Right lobe of liver (tissue), 6 donors: ENCODE measurements at regions not wholly inside any gene's neighbourhood (a gene's known extent, or its start where the extent isn't known, plus 50 kb on each side); places are given as distances from the start of the nearest gene placed in this dataset.

Source experiments
- ATAC-seq, 4 donors: fragments of 200-7000 bp; cut with Tn5 transposase; one replicate each; pipeline ENCODE4 v1.9.1; 2020; ENCODE audit warnings: mild to moderate bottlenecking in 4 of 4, moderate library complexity in 4 of 4
- DNase-seq, 3 donors: peaks; one replicate each; pipeline ENCODE4 v3.0.0-alpha.2; 2020
- H3K27ac ChIP-seq, 3 donors: fragments of 200-600 bp; one replicate each; pipeline ENCODE4 v1.8.0; 2022
- H3K27me3 ChIP-seq, 2 donors: fragments of 200-600 bp; one replicate each; pipeline ENCODE4 v1.8.0; 2022
- H3K36me3 ChIP-seq, 4 donors: fragments of 200-600 bp; sonication (generic) in 1 of 4; one replicate each; pipeline versions ENCODE4 v1.5.1 to v1.8.0; 2017 to 2022; ENCODE audit warnings: control low read depth in 1 of 4
- H3K4me1 ChIP-seq, 4 donors: fragments of 200-600 bp; sonication (generic) in 1 of 4; one replicate each; pipeline versions ENCODE4 v1.5.1 to v1.8.0; 2017 to 2022; ENCODE audit warnings: control low read depth in 1 of 4
- H3K4me3 ChIP-seq, 3 donors: fragments of 200-600 bp; one replicate each; pipeline ENCODE4 v1.8.0; 2022
- H3K9me3 ChIP-seq, 4 donors: fragments of 200-600 bp; sonication (generic) in 1 of 4; one replicate each; pipeline versions ENCODE4 v1.5.1 to v1.8.0; 2017 to 2022; ENCODE audit warnings: control low read depth in 1 of 4
- POLR2A ChIP-seq: fragments of 450-650 bp; IDR thresholded peaks from one replicate; pipeline ENCODE4 v1.6.1; 2017; ENCODE audit warnings: antibody characterized with exemption, mild to moderate bottlenecking
- WGBS: methylation state at CpG from one replicate; pipeline ENCODE4 v1.1.6; 2018; ENCODE audit warnings: low coverage, low lambda C conversion rate; ENCODE audit not compliant: insufficient coverage; ENCODE audit errors: missing lambda C conversion rate; 5-methylcytosine and 5-hydroxymethylcytosine counted together
- intact Hi-C, 2 donors: fragments of 100-400 bp; cut with DNase I; formaldehyde crosslinking; loops; one replicate each; pipeline versions ENCODE4 v1.11.2 to v1.14.1; 2022
- TF ChIP-seq, protein P1 (sequence below), 4 donors: fragments of 200-600 bp in 3 of 4; fragments of 450-650 bp in 1 of 4; IDR thresholded peaks; one replicate each; pipeline versions ENCODE4 v1.5.1 to v1.8.0; 2016 to 2022; ENCODE audit warnings: antibody characterized with exemption in 4 of 4, mild to moderate bottlenecking in 2 of 4
- donor health status: DM: no; HTN: yes; CAD: no.
- donor health status: DM: no; HTN: no; CAD: no.
- donor health status: DM: no; HTN: no; CAD: no.
- donor health status: DM: no; HTN: yes; CAD: no.
- donor health status: DM: no; HTN: yes; CAD: no.

DNA sequence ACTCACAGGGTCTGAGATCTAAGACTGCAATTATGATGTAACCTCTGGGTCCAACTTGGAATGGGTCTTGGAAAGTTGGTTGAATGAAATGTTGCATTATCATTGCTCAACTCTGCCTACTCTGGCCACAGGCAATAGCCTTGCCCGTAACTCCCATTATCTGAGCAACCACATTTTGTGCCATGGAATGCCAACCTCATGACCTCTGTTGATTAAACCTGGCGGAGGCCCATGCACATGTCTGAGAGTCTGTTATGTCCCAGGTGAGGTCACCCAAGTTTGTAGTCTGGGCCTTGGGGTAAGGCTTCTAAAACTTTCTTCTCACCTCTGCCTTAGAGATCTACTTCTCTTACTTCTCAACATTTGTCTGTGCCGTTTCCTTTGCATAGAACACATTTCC lies 140.9 kb downstream of the TBX5 start:
- no peaks in the 10 kb centered on the region for H3K4me1 ChIP-seq
- no peak overlapping the region for H3K4me3 ChIP-seq
- H3K36me3 ChIP-seq: no peaks in the 10 kb centered on the region
- H3K27me3 ChIP-seq: no peaks in the 10 kb centered on the region
- WGBS: 37% methylated on average over 2 of the region's 3 CpGs
- no peak for TF ChIP-seq POLR2A
- TF ChIP-seq, protein P1, sequence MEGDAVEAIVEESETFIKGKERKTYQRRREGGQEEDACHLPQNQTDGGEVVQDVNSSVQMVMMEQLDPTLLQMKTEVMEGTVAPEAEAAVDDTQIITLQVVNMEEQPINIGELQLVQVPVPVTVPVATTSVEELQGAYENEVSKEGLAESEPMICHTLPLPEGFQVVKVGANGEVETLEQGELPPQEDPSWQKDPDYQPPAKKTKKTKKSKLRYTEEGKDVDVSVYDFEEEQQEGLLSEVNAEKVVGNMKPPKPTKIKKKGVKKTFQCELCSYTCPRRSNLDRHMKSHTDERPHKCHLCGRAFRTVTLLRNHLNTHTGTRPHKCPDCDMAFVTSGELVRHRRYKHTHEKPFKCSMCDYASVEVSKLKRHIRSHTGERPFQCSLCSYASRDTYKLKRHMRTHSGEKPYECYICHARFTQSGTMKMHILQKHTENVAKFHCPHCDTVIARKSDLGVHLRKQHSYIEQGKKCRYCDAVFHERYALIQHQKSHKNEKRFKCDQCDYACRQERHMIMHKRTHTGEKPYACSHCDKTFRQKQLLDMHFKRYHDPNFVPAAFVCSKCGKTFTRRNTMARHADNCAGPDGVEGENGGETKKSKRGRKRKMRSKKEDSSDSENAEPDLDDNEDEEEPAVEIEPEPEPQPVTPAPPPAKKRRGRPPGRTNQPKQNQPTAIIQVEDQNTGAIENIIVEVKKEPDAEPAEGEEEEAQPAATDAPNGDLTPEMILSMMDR (IDR thresholded peaks at IDR 0.05): no peak
- intact Hi-C loops: no loop called here
- DNase-seq (peak in 2 of 3 donors; percentile 56 to 76), ATAC-seq (peak in 3 of 4 donors; percentile 41 to 91 (median 58))
- no peak overlapping the region for H3K27ac ChIP-seq
- H3K9me3 ChIP-seq: no peaks in the 10 kb centered on the region

DNA sequence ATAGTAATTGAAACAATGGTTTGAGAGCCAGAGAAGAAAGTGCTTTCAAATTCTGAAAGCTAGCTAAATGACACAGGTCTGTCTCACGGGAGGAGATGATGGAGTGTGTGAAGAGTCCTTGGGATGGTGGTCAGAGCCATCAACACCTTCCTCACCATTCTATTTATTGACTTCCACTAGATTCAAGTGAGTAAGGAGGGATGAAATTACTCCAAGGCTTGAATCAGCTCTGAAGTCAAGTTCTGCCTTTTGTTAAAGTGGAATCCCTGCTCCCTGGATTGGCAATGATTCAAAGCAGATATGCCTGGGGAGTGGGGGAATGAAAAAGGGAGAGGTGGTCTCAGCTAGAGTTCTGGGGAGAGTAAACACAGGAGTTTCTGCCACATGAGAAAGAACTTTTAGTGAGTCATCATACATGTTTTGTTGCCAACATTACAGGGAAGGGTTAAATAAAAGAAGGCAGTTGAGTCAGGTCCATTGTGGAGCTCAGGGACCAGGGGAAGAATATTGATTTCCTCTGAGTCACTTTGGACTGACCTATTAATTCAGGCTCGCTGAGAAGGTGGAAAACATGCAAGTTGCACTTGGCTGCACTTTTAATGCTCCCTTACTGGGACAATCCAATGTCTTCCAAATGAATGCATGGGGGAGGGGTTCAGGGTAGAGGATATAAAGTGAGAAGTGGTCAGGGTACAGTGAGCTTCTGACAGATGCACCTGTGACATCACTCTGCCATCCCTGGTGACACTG lies 142.7 kb downstream of the TBX5 start:
- H3K9me3 ChIP-seq: no peaks in the 10 kb centered on the region
- no peaks in the 10 kb centered on the region for H3K36me3 ChIP-seq
- TF ChIP-seq POLR2A: no peak
- TF ChIP-seq, protein P1 (IDR thresholded peaks at IDR 0.05): no peak
- H3K4me1 ChIP-seq: no peaks in the 10 kb centered on the region
- no peak overlapping the region for H3K27ac ChIP-seq
- WGBS: 22% methylated on average over 2 of the region's 2 CpGs
- no peaks in the 10 kb centered on the region for H3K27me3 ChIP-seq
- H3K4me3 ChIP-seq: no peak overlapping the region
- DNase-seq: no peak
- intact Hi-C loops: no loop called here
- no peak for ATAC-seq

DNA sequence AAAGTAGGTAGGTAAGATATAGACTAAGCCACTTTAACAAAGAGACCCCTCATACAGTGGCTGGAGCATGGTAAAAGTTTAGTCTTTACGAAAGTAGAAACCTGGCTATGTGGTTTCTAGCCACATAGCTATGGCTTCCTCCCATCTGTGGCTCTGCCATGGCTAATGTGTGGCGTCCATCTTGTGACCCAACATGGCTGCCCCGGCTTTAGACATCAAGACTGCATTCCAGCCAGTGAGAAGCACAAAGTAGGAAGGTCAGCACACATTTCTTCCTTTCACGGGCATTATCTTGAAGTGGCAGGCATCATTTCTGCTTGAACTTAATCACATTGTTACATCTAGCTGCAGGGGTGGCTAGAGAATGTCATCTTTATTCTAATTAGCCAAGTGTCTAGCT lies 148.3 kb downstream of the TBX5 start:
- intact Hi-C loops: no loop called here
- no peaks in the 10 kb centered on the region for H3K27me3 ChIP-seq
- no peak overlapping the region for H3K4me3 ChIP-seq
- WGBS: 58% methylated on average over 4 of the region's 4 CpGs
- no peaks in the 10 kb centered on the region for H3K9me3 ChIP-seq
- H3K36me3 ChIP-seq: no peaks in the 10 kb centered on the region
- H3K27ac ChIP-seq: no peak overlapping the region
- no peak for TF ChIP-seq POLR2A
- TF ChIP-seq, protein P1 (IDR thresholded peaks at IDR 0.05): no peak
- no peaks in the 10 kb centered on the region for H3K4me1 ChIP-seq
- DNase-seq (no peak), ATAC-seq (no peak)

DNA sequence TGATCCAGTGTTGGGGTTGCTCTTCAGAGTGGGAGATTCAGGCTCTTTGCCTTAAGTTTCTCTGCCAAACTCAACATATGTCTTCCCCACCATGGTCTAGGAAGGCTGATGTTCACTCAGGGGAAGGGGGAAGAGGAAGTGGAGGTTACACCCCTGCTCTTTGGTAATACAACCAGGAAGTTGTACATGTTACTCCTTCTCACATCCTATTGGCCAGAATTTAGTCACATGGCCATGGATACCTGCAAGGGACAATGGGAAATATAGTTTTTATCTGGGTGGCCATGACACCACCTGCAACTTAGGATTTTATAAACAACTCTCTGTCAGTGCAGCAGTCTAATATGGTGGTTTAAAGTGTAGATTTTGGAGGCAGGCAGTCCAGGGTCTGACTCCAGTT lies 150.9 kb downstream of the TBX5 start:
- no peak for DNase-seq
- ATAC-seq: no peak

More for the DNA sequence above, 150.9 kb downstream of the TBX5 start:
- no peak overlapping the region for H3K4me3 ChIP-seq
- H3K27me3 ChIP-seq: no peaks in the 10 kb centered on the region
- H3K9me3 ChIP-seq: no peaks in the 10 kb centered on the region
- no peaks in the 10 kb centered on the region for H3K36me3 ChIP-seq
- intact Hi-C loops: no loop called here
- no peak overlapping the region for H3K27ac ChIP-seq
- TF ChIP-seq POLR2A: no peak
- TF ChIP-seq, protein P1 (IDR thresholded peaks at IDR 0.05): no peak
- H3K4me1 ChIP-seq: no peaks in the 10 kb centered on the region
